ENCODE measurements at regions not wholly inside any gene's neighbourhood (a gene's known extent, or its start where the extent isn't known, plus 50 kb on each side); places are given as distances from the start of the nearest gene placed in this dataset.

DNA sequence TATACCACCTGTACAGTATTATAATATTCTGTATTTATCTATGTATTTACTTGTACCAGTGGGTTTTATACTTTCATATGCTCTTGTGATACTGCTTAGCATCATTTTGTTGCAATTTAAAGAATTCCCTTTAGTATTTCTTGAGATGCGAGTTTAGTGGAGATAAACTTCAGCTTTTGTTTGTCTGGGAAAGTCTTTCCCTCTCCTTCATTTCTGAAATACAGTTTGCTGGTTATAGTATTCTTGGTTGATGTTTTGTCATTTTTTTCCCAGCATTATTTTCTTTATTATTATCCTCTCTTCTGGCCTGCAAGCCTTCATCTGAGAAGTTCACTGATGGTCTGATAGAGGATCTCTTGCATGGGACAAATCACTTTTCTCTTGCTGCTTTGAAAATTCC lies 136.6 kb upstream of the MCHR2 start:
- no peaks in the 10 kb centered on the region for H3K4me1 ChIP-seq (ENCODE audit: insufficient read depth, low read length)
- no peak overlapping the region for H3K4me3 ChIP-seq (ENCODE audit: low read length)
- no peaks in the 10 kb centered on the region for H3K27me3 ChIP-seq (ENCODE audit: insufficient read depth, low read length)
- H3K9ac ChIP-seq (ENCODE audit: low read depth, low read length): no peak overlapping the region
- H3K36me3 ChIP-seq (ENCODE audit: insufficient read depth, low read depth, low read length): no peaks in the 10 kb centered on the region
- H3K27ac ChIP-seq (ENCODE audit: low read length): no peak overlapping the region
- no peaks in the 10 kb centered on the region; the same call in 1 of the 2 replicates for H3K9me3 ChIP-seq (ENCODE audit: insufficient read depth, low read depth, low read length)

DNA sequence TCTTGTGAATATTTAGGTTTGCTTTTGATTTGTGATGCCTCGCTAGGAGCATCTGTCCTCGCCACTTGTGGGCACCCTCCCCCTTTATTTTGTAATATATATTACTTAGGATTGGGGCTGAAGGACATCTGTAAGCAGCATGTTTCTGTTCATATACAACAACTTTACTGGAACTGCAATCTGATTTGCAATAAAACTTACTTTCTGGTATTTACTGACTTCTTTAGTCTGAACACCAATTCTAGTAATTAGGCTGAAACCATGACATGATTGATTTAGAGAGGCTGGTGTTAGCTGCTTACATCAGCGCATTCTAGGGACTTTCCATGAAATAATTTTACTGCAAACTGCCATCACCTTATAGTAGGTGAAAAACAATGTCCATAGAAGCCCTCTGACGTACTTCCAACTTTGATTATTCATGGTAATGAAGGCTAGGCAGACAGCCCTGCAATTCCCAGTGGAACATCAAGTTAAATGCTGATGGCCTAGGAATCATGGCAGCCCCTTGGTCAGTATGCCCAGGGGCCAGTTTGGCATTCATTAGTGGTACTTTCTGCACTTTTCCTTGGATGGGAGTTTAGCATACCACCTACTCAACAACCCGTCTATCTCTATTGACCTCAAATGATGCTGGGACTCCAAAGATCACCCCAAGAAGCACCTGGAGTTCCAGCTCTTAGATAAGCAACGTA lies 132.9 kb upstream of the MCHR2 start:
- no peaks in the 10 kb centered on the region; the same call in 1 of the 2 replicates for H3K9me3 ChIP-seq (ENCODE audit: insufficient read depth, low read depth, low read length)
- no peak overlapping the region for H3K4me3 ChIP-seq (ENCODE audit: low read length)
- no peaks in the 10 kb centered on the region for H3K27me3 ChIP-seq (ENCODE audit: insufficient read depth, low read length)
- no peaks in the 10 kb centered on the region for H3K36me3 ChIP-seq (ENCODE audit: insufficient read depth, low read depth, low read length)
- no peaks in the 10 kb centered on the region for H3K4me1 ChIP-seq (ENCODE audit: insufficient read depth, low read length)
- H3K27ac ChIP-seq (ENCODE audit: low read length): no peak overlapping the region
- H3K9ac ChIP-seq (ENCODE audit: low read depth, low read length): no peak overlapping the region

DNA sequence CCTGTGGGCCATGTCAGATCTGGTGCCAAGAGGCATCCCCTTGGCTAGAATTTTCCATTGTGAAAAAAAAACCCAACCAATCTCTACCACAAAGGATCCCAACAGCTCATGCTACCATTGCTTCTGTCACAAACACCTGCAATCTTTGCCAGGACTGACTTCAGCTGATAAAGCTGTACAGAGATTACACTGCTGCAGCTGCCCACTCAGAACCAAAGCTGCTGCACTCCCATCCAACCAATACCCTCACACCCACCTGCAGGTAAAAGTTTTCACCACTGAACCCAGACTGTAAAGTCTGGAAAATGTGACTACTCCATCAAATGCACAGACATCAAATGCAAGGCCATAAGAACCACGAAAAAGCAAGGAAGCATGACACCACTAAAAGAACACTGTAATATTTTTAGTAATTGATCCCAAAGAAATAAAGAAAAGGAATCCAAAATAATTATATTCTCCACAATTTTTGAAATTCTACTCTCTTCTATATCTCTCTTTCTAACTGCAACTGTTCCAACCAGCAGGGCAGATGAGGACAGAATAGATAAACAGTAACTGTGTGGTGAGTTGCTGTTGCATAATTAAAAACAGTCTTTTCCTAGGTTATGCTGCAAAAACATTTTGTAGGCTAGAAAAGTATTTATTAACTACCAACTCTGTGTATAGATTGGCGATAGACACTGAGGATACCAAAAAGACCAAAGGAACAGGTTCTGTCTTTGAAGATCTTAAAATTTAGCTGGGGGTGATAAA lies 128.0 kb upstream of the MCHR2 start:
- Histone ChIP-seq H3K4me3 (ENCODE audit: low read length) (no peak overlapping the region), H3K4me1 (ENCODE audit: insufficient read depth, low read length) (no peaks in the 10 kb centered on the region), H3K9ac (ENCODE audit: low read depth, low read length) (no peak overlapping the region), H3K27me3 (ENCODE audit: insufficient read depth, low read length) (no peaks in the 10 kb centered on the region), H3K27ac (ENCODE audit: low read length) (no peak overlapping the region), H3K9me3 (ENCODE audit: insufficient read depth, low read depth, low read length) (no peaks in the 10 kb centered on the region), H3K36me3 (ENCODE audit: insufficient read depth, low read depth, low read length) (no peaks in the 10 kb centered on the region)

DNA sequence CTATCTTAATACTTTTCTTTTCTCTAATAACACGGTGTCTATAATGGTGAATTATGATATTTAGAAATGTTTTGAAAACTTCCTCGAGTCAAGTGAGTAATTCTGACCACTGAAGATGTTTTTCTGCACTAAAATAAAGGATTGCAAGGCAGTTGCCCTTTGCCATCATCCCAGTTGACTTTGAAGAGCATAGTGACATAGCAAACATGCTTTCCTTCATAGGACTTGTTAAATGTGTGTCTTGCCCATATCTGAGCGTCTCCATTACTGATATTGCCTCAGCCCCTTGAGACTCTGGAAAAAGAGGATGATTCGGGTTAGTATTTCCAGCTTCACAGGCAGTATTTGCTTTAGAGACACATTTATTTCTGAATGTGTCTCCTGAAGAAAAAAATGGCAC lies 125.2 kb upstream of the MCHR2 start:
- Histone ChIP-seq H3K36me3 (ENCODE audit: insufficient read depth, low read depth, low read length) (no peaks in the 10 kb centered on the region), H3K4me1 (ENCODE audit: insufficient read depth, low read length) (no peaks in the 10 kb centered on the region), H3K27ac (ENCODE audit: low read length) (no peak overlapping the region), H3K27me3 (ENCODE audit: insufficient read depth, low read length) (no peaks in the 10 kb centered on the region), H3K4me3 (ENCODE audit: low read length) (no peak overlapping the region), H3K9ac (ENCODE audit: low read depth, low read length) (no peak overlapping the region), H3K9me3 (ENCODE audit: insufficient read depth, low read depth, low read length) (no peaks in the 10 kb centered on the region)

DNA sequence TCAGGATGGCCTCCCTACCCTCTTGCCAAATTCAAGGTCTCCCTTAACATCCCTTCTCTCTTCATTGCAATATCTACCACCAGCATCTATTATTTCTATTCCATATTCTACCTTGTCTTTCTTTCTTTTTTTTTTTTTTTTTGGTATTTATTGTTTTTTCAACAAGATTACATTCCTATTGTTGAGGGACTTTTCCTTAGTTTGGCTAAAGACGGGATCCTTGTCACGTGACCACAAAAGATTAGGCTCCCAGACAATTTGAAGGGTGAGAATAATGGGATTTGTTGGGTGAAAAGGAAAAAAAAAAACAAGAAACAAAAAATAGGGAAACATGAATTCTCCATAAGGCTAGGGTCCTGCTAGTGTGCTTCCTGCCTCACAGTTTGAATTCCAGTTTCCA lies 124.3 kb upstream of the MCHR2 start:
- no peak overlapping the region for H3K4me3 ChIP-seq (ENCODE audit: low read length)
- H3K4me1 ChIP-seq (ENCODE audit: insufficient read depth, low read length): no peaks in the 10 kb centered on the region
- no peak overlapping the region for H3K9ac ChIP-seq (ENCODE audit: low read depth, low read length)
- H3K27ac ChIP-seq (ENCODE audit: low read length): no peak overlapping the region
- H3K9me3 ChIP-seq (ENCODE audit: insufficient read depth, low read depth, low read length): no peaks in the 10 kb centered on the region
- no peaks in the 10 kb centered on the region for H3K36me3 ChIP-seq (ENCODE audit: insufficient read depth, low read depth, low read length)
- H3K27me3 ChIP-seq (ENCODE audit: insufficient read depth, low read length): no peaks in the 10 kb centered on the region

DNA sequence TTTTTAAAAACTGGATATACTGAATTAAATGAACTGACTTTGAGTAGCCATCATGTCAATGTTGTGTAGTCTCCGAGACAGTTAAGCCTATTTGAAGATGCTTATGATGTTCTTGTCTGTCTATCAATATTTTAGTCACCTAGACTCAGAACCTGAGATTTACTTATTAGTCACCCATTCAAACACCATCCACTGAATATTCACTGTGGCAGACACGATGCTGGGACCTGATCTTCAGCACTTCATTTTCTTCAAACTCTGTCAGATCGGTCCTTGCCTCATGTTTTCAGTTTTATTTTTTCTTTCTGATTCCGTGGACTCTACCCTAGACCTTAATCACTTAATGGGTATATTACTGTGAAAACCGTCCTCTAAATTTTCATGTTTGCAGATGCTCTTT lies 123.7 kb upstream of the MCHR2 start:
- H3K9ac ChIP-seq (ENCODE audit: low read depth, low read length): no peak overlapping the region
- no peaks in the 10 kb centered on the region for H3K9me3 ChIP-seq (ENCODE audit: insufficient read depth, low read depth, low read length)
- H3K27me3 ChIP-seq (ENCODE audit: insufficient read depth, low read length): no peaks in the 10 kb centered on the region
- H3K4me1 ChIP-seq (ENCODE audit: insufficient read depth, low read length): no peaks in the 10 kb centered on the region
- H3K4me3 ChIP-seq (ENCODE audit: low read length): no peak overlapping the region
- no peaks in the 10 kb centered on the region for H3K36me3 ChIP-seq (ENCODE audit: insufficient read depth, low read depth, low read length)
- no peak overlapping the region for H3K27ac ChIP-seq (ENCODE audit: low read length)

DNA sequence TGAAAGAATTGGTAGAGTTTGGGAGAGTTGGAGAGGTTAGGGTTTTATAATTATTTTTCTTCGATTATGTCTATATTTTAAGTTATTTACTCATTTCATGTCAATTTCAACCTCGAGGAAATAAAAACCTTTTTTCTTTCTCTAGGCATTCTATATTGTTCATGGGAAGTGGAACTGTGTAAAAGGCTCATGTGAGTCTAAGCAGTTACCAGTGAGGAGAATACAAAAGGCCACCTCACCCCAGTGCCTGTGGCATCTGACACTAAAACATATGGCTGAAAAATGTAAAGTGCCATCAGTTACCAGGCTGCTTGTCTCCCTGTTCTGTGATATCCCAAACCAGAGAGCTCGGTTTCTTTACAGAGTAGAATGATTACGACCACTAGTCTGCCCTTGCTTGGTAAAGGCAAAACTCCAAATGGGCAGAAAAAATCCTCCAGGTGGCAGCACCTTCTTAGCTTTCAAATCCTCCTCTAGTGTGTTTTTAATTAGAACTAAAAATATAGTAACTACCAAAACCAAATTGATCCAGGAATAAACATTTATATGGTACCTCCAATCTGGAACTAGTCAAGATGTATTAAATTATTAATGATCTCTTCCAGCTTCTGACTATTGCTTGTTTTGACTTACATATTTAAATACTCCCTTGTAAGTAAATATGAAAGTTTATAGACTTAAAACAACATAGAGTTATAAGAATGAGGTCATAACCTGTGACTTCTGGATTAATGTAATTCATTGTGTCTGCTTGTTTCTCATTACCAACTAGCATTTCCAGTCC lies 122.6 kb upstream of the MCHR2 start:
- Histone ChIP-seq H3K27ac (ENCODE audit: low read length) (no peak overlapping the region), H3K27me3 (ENCODE audit: insufficient read depth, low read length) (no peaks in the 10 kb centered on the region), H3K36me3 (ENCODE audit: insufficient read depth, low read depth, low read length) (no peaks in the 10 kb centered on the region), H3K9ac (ENCODE audit: low read depth, low read length) (no peak overlapping the region), H3K4me1 (ENCODE audit: insufficient read depth, low read length) (no peaks in the 10 kb centered on the region), H3K9me3 (ENCODE audit: insufficient read depth, low read depth, low read length) (no peaks in the 10 kb centered on the region), H3K4me3 (ENCODE audit: low read length) (no peak overlapping the region)

DNA sequence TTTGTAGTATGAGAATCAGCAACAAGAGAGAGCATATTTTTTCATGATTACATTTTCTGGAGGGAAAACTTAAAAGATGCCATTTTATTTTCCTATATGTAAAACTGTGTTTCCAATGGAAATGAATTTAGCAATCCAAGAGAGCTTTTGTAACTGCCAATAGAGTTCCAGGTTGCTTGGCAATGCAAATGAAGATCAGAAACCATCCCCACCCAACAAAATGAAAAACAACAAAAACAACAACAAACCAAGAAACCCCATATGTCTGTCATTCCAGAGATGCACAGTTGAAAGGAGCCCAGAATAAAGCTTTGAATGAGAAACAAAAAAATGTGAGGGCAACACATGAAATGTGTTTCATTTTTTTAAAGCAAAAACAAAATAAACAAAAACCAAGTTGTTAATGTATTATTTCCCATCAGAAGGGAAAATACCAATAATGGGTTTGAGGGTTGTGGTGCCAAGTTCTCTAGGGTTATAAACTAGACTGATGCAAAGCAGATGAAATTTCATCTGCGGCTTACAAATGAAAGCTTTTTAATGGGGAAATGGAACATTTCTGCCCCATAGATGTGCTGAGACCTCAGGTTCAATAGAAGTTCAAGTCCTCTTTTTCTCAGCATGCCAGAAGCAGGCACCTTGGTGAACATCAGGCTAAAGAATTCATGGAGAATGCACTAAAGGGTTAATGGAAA lies 121.5 kb upstream of the MCHR2 start:
- Histone ChIP-seq H3K9me3 (ENCODE audit: insufficient read depth, low read depth, low read length) (no peaks in the 10 kb centered on the region), H3K27ac (ENCODE audit: low read length) (no peak overlapping the region)

DNA sequence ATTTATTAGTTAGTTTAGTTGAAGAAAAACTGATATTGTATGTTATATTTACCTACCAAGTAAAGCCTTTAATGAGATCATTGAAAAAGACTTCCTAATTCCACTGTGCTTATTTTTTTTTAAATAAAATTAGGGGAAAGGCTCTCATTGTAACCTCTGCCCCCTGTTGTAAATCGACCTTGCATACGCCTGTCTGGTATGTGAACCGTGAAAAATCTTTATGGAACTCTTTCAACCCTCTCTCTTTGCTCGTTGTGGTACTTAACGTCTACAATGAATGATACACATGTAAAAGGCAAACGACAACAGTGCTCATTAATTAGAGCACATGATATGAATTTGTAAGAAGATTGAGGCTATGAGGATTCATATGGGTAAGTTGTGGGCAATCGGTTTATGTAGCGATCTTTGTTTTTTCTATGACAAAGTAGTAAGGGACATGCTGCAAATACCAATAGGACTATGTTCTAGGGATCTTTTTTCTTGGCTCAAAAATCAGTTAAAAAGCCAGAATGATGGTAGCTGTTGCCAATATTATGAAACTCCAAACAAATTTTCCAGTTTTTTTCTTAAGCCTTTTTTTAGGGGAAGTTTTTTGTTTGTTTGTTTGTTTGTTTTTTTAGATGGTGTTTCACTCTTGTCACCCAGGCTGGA lies 119.0 kb upstream of the MCHR2 start:
- Histone ChIP-seq H3K9ac (ENCODE audit: low read depth, low read length) (no peak overlapping the region), H3K27me3 (ENCODE audit: insufficient read depth, low read length) (no peaks in the 10 kb centered on the region), H3K27ac (ENCODE audit: low read length) (no peak overlapping the region), H3K4me1 (ENCODE audit: insufficient read depth, low read length) (no peaks in the 10 kb centered on the region), H3K4me3 (ENCODE audit: low read length) (no peak overlapping the region), H3K36me3 (ENCODE audit: insufficient read depth, low read depth, low read length) (no peaks in the 10 kb centered on the region), H3K9me3 (ENCODE audit: insufficient read depth, low read depth, low read length) (no peaks in the 10 kb centered on the region)

More for the DNA sequence above, 121.5 kb upstream of the MCHR2 start:
- Histone ChIP-seq H3K36me3 (ENCODE audit: insufficient read depth, low read depth, low read length) (no peaks in the 10 kb centered on the region), H3K9ac (ENCODE audit: low read depth, low read length) (no peak overlapping the region), H3K4me1 (ENCODE audit: insufficient read depth, low read length) (no peaks in the 10 kb centered on the region), H3K4me3 (ENCODE audit: low read length) (no peak overlapping the region), H3K27me3 (ENCODE audit: insufficient read depth, low read length) (no peaks in the 10 kb centered on the region)

DNA sequence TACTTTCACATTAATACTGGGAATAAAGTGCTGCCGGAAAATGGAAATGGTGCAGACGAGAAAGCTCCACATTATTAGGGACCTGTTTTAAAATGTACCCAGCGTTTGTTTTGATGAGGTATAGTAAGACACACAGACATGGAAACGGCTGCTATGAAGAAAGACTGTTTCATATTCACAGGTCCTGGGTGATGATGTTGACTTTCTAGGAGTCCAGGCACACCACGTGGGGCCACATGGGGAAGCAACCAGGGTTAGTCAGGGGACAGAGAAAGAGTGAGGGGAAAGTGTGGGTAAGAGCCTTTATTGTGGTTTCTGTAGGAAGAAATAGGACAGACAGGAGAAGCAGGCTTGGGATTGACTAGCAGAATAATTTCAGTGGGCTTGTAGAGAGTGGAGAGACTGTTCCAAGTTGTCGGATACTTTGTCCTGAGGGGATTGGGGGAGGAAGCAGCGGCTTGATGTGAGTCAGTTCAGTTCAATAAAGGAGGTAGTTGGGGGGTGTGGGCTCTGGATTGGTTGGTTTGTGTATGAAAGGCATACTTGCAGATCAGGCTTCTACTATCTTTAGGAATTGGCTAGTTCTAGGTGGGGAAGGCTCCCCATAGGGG lies 112.0 kb upstream of the MCHR2 start:
- H3K27ac ChIP-seq (ENCODE audit: low read length): no peak overlapping the region
- H3K9ac ChIP-seq (ENCODE audit: low read depth, low read length): no peak overlapping the region
- H3K36me3 ChIP-seq (ENCODE audit: insufficient read depth, low read depth, low read length): no peaks in the 10 kb centered on the region
- no peaks in the 10 kb centered on the region for H3K27me3 ChIP-seq (ENCODE audit: insufficient read depth, low read length)
- H3K4me3 ChIP-seq (ENCODE audit: low read length): no peak overlapping the region
- no peaks in the 10 kb centered on the region; the same call in 1 of the 2 replicates for H3K4me1 ChIP-seq (ENCODE audit: insufficient read depth, low read length)
- H3K9me3 ChIP-seq (ENCODE audit: insufficient read depth, low read depth, low read length): no peaks in the 10 kb centered on the region

DNA sequence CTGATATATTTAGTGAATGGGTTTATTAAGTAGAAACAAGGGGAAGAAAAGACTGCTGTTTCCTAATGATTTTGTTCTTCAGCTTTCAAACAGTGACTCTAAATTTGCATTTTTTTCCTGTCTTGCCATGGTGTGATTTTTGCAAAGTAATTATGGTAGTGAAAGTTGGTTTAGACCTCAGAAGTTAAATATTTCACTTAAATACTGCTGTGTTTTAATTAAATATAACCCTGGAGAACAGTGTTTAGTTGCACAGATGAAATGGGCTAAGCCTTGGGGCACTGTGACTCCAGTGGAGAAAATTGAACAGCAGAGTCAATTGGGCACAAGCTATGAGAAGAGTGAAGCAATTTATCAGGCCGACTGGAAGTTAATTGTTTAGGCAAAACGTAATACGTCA lies 111.1 kb upstream of the MCHR2 start:
- Histone ChIP-seq H3K9me3 (ENCODE audit: insufficient read depth, low read depth, low read length) (no peaks in the 10 kb centered on the region), H3K4me3 (ENCODE audit: low read length) (no peak overlapping the region), H3K4me1 (ENCODE audit: insufficient read depth, low read length) (no peaks in the 10 kb centered on the region; the same call in none of the 2 replicates), H3K9ac (ENCODE audit: low read depth, low read length) (no peak overlapping the region), H3K36me3 (ENCODE audit: insufficient read depth, low read depth, low read length) (no peaks in the 10 kb centered on the region), H3K27me3 (ENCODE audit: insufficient read depth, low read length) (no peaks in the 10 kb centered on the region), H3K27ac (ENCODE audit: low read length) (no peak overlapping the region)
